HG02763 (cell line): ENCODE measurements at regions not wholly inside any gene's neighbourhood (a gene's known extent, or its start where the extent isn't known, plus 50 kb on each side); places are given as distances from the start of the nearest gene placed in this dataset.

ENCODE experiments used
- ATAC-seq: cut with Tn5 transposase; IDR thresholded peaks from one replicate; pipeline ENCODE4 v1.9.1; 2021; ENCODE audit warnings: mild to moderate bottlenecking, moderate library complexity; ENCODE audit not compliant: unreplicated experiment

GRCh38 chr1:105294838-105295237, 1545.1 kb downstream of the AMY1C start:
- ATAC-seq, result no peak

GRCh38 chr1:105310063-105310462, 1560.4 kb downstream of the AMY1C start:
- ATAC-seq, result no peak

GRCh38 chr1:105317976-105318375, 1568.3 kb downstream of the AMY1C start:
- no peak for ATAC-seq

- no peak for ATAC-seq
These were observed 1577.2 kb downstream of the AMY1C start for GRCh38 chr1:105326886-105327285.

- ATAC-seq, result no peak
These were observed 1587.7 kb downstream of the AMY1C start for GRCh38 chr1:105337420-105337819.

- ATAC-seq, result no peak
These were observed 1593.6 kb downstream of the AMY1C start for GRCh38 chr1:105343317-105343716.

- ATAC-seq, result no peak
These were observed 1609.8 kb downstream of the AMY1C start for GRCh38 chr1:105359457-105359856.

GRCh38 chr1:105362438-105362837, 1612.7 kb downstream of the AMY1C start:
- no peak for ATAC-seq

- ATAC-seq, result no peak
These were observed 1618.7 kb downstream of the AMY1C start for GRCh38 chr1:105368446-105368845.

GRCh38 chr1:105373681-105374080, 1624.0 kb downstream of the AMY1C start:
- no peak for ATAC-seq

- ATAC-seq, result no peak
These were observed 1636.8 kb downstream of the AMY1C start for GRCh38 chr1:105386489-105386888.

- no peak for ATAC-seq
These were observed 1646.3 kb downstream of the AMY1C start for GRCh38 chr1:105396001-105396400.

GRCh38 chr1:105398909-105399308, 1649.2 kb downstream of the AMY1C start:
- no peak for ATAC-seq

GRCh38 chr1:105399716-105400115, 1650.0 kb downstream of the AMY1C start:
- ATAC-seq, result no peak

- no peak for ATAC-seq
These were observed 1640.2 kb upstream of the PRMT6 start for GRCh38 chr1:105416261-105416660.

GRCh38 chr1:105419030-105419429, 1637.4 kb upstream of the PRMT6 start:
- ATAC-seq, result no peak

- ATAC-seq, result no peak
These were observed 1628.9 kb upstream of the PRMT6 start for GRCh38 chr1:105427543-105427942.

GRCh38 chr1:105436589-105437259, 1619.8 kb upstream of the PRMT6 start:
- no peak for ATAC-seq

GRCh38 chr1:105437847-105438246, 1618.6 kb upstream of the PRMT6 start:
- no peak for ATAC-seq

GRCh38 chr1:105442901-105443300, 1613.6 kb upstream of the PRMT6 start:
- ATAC-seq, result no peak

GRCh38 chr1:105459759-105460158, 1596.7 kb upstream of the PRMT6 start:
- ATAC-seq, result no peak

GRCh38 chr1:105462308-105462707, 1594.2 kb upstream of the PRMT6 start:
- ATAC-seq, result no peak

- no peak for ATAC-seq
These were observed 1588.9 kb upstream of the PRMT6 start for GRCh38 chr1:105467549-105467948.
